HG03097 (cell line): ENCODE measurements at regions not wholly inside any gene's neighbourhood (a gene's known extent, or its start where the extent isn't known, plus 50 kb on each side); places are given as distances from the start of the nearest gene placed in this dataset.
A peak's percentile ranks its signal among the peaks of the same experiment; 100 is the strongest.
"Not testable (repeated sequence)": the region's sequence is repeated elsewhere in the genome, so short reads cannot be mapped to it uniquely, and the experiment has no call there.

ENCODE experiments used
- ATAC-seq: cut with Tn5 transposase; IDR thresholded peaks from one replicate; pipeline ENCODE4 v1.9.1; 2021; ENCODE audit not compliant: unreplicated experiment, low FRiP score

DNA sequence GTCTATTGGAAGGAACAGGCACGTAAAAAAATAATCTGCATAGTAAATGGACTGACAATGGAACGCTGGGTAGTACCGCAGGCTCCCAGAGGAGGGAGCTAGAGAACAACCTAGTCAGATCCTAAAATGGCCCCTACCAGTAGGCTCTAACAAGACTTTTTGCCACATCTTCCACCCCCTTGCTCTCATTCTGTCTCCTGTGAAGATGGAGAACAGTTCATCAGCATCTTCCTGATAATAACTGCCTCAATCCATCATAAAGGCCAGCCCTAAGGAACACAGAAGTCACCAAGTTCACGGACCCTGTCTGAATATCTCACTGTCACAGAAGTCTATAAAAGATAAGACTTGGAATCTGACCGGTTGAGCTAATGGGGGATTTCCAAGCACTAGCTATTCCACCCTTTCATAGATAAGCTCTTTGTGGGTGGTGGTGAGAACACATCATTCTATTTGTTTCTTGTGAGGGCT, 133.4 kb downstream of the SLC1A3 start:
- ATAC-seq: no peak

DNA sequence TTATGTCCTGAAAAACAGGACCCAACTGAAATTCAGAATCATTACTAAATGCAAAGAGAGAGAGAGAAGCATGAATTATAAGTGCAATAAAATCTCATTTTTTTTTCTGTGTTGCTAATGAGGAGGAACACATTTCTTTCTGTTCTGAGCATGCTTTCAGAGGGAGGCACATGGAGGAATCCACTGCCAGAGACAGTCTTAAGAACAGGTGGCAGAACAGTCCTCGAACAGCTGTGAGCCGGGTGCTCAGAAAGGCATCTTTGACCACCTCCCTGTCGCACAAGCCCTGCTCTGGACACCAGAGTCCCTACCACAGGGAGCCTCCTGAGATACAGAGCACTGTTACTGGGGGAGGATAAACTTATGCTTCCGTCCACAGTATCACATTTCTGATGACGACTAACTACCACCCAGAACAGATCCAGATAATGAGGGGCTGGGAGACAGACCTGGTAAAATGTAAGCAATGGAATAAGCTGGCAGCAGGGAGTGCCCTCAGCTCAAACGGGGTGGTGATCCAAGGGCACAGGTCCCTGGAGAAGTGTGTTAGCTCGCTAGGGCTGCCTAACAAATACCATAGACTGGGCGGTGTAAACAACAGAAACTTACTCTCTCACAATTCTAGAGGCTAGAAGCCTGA, 134.0 kb downstream of the SLC1A3 start:
- no peak for ATAC-seq

DNA sequence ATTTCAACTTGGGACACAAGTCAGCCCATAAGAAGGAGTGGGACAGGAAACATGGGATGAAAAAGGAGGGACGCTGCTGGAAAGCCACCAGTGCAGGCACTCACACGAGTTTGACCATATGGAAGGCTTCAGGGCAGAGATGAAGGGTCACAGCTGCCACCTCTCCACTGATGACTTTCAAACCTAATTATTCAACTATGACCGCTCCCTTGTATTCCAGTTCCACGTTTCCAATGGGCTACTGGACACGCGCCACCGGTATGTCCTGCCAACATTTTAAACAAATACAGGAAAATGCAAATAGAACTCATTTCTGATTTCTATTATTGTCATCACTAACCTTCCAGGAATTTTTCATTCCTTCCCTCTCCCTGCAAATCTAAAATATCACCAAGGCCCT, 134.7 kb downstream of the SLC1A3 start:
- ATAC-seq: no peak

DNA sequence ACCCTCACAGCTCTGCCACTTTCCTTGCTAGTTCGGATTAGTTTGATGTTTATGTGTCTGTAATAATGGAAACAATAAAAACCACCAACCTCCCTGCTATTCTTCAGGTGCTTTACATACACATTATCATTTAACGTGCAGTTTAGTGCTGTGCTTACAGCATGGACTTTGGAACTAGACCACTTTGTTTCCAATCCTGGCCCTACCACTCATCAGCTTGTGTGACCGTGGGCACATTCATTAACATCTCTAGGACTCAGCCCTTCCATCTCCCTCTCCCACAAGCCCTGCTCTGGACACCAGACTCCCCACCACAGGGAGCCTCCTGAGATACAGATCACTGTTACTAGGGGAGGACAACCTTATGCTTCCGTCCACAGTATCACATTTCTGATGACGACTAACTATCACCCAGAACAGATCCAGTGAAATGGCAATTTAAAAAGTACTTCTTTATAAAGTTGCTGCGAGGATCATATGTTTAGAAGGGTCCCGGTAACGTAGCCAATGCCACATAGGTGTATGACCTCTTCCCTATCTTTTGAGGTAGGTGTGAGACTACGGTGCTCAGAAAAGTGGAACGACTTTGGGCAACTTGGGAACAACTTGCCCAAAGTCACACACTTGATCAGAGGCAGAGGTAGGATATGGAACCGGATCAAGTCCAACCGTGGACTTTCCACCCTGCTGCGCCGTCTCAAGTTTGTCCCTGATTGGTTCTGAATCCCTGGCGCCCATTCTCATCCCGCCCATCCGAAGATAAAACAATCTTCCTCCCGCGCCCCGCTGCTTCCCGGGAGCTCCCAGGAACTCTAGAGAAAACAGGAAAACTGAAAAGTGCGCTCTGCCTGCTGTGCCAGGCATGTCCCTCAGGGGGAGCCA, 132.4 kb upstream of the NIPBL start:
- ATAC-seq: no peak

DNA sequence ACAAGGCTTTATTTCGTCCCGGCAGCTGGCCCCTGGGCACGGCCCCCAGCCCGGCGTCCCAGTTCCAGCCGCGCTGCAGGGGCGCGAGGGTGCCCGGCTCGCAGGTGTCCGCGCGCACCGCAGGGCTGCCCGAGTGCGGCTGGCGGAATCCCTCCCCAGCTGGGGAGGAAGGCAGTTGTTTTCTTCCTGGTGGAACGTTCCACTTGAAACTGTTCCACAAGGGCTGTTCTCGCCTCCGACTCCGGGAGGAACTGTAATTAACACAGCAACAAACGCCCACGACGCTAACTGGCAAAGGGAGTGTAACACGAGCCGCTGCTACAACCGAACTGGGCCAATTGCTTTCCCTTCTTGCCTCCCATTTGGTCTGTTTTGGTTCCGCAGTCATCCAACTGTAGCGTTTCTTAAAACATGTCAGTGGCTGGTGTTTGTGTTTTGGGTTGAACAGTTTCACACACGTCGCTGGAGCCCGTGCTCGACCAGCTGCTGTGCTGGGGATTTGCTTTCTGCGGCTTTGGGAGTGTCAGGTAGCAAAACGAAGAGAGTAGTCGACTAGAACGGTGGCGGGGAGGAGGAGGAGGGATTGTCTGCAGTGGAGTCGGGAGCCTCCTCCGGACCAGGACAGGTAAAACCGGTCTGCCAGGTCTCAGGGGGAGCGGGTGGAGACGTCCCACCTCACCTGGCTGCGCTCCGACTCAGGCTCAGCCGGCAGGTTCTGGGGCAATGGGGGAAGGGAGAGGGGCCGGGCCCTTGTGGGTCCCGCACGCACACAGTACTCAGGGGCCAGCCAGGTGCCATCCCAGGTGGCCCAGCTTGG, 131.6 kb upstream of the NIPBL start:
- ATAC-seq: peak; percentile 70

DNA sequence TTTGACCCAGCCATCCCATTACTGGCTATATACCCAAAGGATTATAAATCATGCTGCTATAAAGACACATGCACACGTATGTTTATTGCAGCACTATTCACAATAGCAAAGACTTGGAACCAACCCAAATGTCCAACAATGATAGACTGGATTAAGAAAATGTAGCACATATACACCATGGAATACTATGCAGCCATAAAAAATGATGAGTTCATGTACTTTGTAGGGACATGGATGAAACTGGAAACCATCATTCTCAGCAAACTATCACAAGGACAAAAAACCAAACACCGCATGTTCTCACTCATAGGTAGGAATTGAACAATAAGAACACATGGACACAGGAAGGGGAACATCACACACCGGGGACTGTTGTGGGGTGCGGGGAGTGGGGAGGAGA, 128.8 kb upstream of the NIPBL start:
- not testable (repeated sequence) for ATAC-seq

DNA sequence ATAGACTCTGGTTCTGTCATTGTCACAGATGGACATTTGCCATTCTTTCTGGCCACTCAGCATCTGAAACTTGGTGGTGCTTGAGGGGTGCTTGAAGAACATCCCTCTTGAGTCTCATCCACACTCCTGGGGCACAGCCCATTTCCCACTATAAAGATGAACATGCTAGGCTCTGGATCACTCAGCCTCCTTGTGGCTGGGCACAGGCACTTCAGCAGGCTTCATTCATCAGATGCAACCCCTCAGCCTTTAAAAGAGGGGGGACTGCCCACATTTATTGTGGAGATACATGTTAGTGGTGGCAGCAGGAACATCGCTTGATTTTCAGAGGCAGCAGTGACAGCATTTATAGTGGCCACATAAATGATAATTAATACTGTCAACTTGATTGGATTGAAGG, 124.7 kb upstream of the NIPBL start:
- ATAC-seq: no peak

DNA sequence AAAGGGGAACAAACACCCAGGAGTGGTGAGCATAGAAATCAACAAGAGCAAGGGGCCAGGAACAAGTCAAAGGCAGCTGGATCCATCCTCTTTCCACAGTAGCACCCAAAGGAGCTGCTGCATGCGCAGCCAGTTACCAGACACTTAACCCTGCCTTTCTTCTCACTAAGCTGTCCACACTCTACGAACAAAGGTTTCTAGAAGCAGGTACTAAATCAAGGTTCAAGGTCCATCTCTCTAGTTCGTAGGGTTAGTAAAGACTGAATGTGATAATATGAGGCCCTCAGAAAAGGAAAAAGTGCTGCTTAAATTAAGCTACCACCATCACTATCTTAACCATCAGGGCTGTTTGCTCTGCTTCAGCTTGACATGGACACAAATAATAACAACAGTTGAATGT, 121.2 kb upstream of the NIPBL start:
- ATAC-seq: no peak

DNA sequence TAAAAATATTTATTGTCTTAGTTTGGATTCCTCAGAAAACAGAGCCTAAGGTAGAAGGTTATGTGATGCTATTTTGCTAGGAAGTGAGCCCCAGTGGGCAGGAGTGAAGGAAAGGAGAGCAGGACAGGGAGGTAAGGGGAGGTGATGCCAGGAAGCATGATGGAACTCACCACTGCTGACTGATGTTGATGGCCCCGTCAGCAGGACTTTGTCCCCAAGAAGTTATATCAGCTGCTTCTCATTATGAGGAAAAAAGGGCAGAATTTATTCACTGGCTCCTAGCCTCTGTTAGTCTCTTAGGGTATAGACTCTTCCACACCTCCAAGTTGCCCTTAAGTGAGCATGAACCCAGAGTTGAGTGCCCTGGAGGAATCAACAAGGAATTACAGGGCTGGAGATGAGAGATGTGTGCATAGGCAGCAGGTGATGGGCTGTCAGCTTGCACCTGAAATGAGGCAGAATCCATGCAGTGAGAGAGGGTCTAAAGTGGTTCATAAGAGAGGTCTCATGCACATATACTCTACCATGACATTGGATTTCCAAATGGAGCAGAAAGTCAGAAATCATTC, 120.6 kb upstream of the NIPBL start:
- ATAC-seq: no peak

DNA sequence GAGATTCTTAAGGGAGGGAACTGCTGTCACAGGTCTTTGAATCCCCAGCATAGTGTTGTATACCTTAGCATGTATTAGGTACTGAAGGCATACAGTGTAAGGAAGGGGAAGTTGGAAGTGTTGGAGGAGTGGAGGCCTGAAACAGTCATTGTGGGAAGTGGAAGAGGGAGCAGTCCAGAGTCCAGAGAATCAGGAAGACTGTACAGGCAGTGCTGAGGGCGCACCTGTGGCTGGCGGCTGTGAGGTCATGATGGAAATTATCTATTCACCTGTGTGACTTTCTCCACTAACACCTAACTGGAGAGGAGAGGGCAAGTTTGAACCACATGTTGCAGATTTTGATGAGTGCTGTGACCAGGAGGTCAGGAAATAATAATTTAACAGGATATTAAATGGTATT, 119.7 kb upstream of the NIPBL start:
- ATAC-seq: no peak

DNA sequence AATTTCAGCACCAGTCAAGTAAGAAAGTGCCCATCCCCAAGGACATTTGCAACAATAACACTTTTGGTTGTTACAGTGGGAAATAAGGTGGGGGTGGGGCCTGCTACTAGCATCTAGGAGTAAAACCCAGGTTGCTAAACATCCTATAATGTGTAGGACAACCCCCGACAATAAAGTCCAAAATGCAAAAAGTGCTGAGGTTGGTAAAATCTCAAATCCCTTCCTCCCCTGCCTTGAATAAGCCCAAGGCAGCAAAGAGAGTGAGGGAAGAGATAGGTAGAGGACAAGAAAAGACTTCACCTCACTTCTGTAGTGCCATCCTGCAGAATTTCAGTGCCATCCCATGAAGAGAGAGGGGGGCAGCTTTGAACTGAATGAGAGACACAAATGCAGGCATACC, 117.5 kb upstream of the NIPBL start:
- ATAC-seq: no peak

DNA sequence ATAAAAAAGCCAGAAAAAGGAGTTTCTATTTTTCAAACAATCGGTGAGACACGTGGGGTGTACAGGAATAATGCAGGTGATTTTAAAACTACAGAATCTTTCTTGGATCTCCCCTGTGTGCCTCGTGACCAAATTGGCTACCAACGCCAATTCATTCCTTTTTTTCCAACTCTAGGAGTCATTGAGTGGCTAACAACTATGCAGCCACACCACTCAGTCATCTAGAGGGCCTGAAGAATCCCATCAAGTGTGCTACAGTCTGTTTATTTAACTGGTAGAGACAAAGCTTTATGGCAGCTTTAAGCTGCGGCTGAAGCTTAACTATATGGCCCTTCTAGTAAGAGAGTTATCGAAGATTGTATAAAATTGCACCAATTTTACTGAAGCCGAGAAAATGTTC, 113.1 kb upstream of the NIPBL start:
- ATAC-seq: no peak

DNA sequence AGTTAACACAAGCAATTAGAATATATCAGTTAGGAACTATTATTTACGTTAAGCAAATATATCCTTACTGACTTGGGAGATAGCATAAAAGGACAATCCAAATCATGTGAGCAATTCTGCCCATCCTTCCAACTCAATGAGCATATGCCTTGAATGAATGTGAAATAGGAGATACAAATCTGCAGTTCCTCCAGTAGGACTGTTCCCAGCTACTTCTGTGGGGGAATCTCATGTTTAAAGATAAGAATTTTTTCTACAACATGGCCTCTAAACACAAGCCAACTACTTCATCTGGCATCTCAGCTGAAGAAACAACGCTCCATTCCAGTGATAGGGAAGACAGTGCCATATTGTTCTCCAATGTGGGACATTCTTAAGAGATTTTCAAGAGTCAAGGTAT, 110.7 kb upstream of the NIPBL start:
- no peak for ATAC-seq

DNA sequence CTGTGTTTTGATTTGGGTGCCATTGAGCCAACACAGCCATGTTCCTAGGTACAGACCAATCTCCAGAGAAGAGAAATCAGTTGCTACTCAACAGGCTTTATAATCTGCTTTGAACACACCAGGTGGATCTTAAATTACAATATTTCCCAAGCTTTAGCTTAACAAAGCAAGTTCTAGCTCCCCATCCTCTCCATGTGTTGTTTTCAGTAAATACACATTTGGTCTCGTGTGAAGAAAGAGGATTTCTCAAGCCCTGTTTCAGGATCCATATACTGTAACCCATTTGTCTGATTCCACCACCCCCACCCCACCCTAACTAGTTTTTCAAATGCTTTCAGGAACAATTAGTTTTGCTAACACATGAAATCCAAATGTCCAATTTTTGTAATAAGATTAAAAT, 109.6 kb upstream of the NIPBL start:
- no peak for ATAC-seq

DNA sequence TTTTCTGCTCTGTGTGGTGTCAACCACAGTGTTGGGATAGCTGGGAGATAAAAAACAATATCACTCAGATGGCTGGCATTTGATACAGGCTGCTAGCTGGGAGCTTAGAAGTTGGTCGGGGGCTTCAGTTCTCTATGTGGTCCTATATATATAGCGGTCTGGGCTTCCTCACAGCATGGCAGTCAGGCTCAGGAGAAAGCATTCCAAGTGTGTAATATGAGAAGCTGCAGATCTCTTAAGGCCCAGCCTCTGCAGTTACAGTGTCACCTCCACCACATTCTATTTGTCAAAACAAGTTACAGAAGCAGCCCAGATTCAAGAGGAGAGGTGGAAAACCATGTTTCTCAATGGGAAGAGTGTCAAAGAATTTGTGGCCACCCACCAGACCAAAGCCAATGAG, 108.1 kb upstream of the NIPBL start:
- no peak for ATAC-seq

DNA sequence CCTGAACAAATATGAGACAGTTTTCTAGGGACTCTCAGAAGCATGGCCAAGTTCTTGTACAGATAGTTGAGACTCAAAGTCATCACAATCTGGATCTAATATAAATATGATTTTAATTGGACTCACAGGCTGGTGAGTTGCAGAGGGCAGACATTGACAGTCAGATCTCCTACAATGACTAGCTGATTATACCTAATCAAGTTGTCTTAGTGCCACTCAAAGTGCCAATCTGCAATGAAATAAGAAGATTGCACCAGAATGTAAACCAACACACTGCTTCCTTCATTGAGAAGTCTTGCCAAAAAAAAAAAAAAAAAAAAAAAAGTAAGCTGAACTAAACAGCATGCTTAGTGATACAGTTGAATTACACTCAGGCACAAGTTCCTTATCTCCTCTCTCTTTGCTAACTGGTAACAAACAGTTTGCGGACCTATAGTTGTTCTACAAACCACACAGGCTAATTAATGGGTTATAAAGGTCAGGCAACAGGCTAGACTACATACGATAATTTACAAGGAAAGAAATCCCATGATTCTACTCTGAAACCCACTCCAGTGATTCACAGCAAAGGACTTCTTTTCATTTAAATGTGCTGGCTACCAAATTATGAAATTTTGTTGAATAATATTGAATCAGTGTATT, 107.3 kb upstream of the NIPBL start:
- no peak for ATAC-seq

DNA sequence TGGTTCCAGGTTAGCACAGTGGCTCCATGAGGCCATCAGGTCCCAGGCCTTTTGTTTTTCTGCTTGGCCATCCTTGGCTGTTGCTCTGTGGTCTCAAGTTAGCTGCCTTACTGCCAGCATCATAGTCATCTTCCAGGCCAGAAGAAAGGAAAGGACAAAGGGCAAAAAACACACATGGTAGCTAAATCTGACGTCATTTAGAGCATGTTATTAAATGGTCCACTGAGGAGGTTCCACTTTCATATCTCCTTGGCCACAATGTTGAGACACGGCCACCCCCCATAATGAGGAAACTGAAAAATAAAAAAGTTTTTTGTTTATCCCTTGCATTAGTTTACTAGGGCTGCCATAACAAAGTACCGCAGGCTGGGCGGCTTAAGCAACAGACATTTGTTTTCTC, 106.4 kb upstream of the NIPBL start:
- ATAC-seq: no peak

DNA sequence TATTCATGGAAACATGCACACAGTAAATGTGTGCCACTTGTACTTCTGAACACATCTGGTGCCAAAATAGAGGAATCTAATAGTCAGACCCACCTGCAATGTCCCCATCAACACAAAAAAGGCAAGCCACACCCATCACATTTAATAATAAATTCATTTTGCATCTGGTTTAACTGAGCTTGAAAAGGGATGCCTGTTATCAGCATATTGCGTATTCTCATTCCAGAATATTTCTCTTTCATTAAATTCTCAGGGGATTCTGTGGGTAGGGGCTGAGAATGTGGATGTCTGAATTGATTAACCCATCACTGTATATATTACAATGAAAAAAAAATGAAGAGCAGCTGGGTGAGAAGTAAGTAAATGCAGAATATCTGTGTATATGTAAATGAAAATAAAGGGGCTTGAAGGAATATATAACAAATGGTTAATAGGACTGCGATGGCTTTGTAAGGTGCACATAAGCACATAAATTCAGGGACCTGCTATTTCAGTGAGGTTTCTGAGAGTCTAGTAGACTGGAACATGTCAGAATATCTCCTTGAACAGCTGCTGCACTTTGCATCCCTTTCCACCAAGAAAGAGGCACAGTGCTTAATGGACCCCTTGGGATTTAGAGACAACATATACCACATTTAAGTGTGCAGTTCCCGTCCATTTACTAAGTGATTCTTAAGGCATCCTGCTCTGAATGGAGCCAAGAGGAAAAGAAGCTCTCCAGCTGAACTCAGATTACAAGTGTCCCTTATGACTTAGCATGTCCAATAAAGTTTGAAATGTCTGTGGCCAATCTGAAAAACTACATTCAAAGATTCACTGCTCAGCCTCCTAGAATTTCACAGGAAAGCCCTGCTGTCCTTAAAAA, 104.1 kb upstream of the NIPBL start:
- ATAC-seq: no peak

DNA sequence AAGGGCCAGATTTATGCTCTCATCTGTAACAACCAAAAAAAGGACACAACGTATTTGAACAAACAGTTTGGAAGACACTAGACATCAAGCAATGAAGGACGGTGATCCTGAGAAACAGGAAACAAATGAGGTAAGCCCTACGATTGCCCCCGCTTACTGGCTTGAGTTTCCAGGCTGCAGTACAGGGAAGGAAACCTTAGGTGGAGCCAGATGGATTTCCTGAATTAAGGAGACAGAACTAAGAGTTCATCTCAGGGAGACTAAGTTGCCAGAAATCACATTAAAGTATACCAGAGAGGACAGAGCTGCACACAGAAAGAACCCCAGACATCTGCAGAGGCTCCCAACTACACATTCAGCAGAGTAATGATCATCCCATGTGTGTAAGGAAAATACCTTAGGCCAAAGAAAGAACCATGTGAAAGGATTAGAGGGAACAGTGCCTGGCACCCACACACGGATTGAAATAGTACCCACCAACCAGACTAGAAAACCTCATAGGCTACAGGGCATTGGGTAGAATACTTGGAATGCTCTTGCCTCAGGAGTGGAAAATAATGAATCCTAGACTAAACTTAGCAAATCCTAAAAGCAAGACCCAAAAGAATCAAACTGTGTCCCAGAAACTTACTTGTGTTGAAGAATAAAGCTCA, 99.3 kb upstream of the NIPBL start:
- no peak for ATAC-seq
